CD4-positive, alpha-beta memory T cell (primary cell): ENCODE measurements at regions not wholly inside any gene's neighbourhood (a gene's known extent, or its start where the extent isn't known, plus 50 kb on each side); places are given as distances from the start of the nearest gene placed in this dataset.

ENCODE experiments used
- CTCF ChIA-PET: fragments of 350-600 bp; sonication (Branson Sonifier 250); formaldehyde crosslinking; loops from one replicate; lab custom pipeline; 2021; ENCODE audit warnings: inconsistent platforms; ENCODE audit not compliant: partially characterized antibody; lab: Charles Lee
- POLR2A ChIA-PET: fragments of 350-600 bp; sonication (Branson Sonifier 250); formaldehyde crosslinking; loops from one replicate; lab custom pipeline; 2021; ENCODE audit not compliant: partially characterized antibody; lab: Charles Lee
- DNase-seq, 5 donors: peaks; one replicate each; pipeline versions ENCODE4 v3.0.0 to v3.0.0-alpha.2; 2020 to 2022; ENCODE audit warnings: mixed read lengths in 1 of 5
- H3K27ac ChIP-seq: one replicate; pipeline ENCODE4 v1.7.0; 2013; ENCODE audit warnings: low read depth, low read length
- H3K27me3 ChIP-seq: 2 replicates; pipeline ENCODE4 v1.7.0; 2013; ENCODE audit warnings: mild to moderate bottlenecking, low read length, moderate library complexity; ENCODE audit not compliant: insufficient read depth
- H3K36me3 ChIP-seq: 2 replicates; pipeline ENCODE4 v1.7.0; 2013; ENCODE audit warnings: mild to moderate bottlenecking, low read length, moderate library complexity; ENCODE audit not compliant: insufficient read depth
- H3K4me1 ChIP-seq: 2 replicates; pipeline ENCODE4 v1.7.0; 2013; ENCODE audit warnings: mild to moderate bottlenecking, low read length, moderate library complexity; ENCODE audit not compliant: insufficient read depth
- H3K4me3 ChIP-seq, 2 donors: one replicate each; pipeline ENCODE4 v1.7.0; 2013; ENCODE audit warnings: low read length in 2 of 2, mild to moderate bottlenecking in 1 of 2
- H3K9me3 ChIP-seq, 2 donors: one replicate each; pipeline ENCODE4 v1.7.0; 2013; ENCODE audit warnings: low read length in 2 of 2, control low read depth in 1 of 2; ENCODE audit not compliant: control insufficient read depth in 1 of 2
- H3K27ac Mint-ChIP-seq, 7 donors: one replicate each; pipeline ENCODE4 v1.8.0; 2020 to 2021; ENCODE audit warnings: mixed read lengths in 7 of 7, mild to moderate bottlenecking in 6 of 7, inconsistent platforms in 3 of 7, moderate library complexity in 3 of 7
- H3K27me3 Mint-ChIP-seq, 2 donors: one replicate each; pipeline ENCODE4 v1.8.0; 2020 to 2021; ENCODE audit warnings: mixed read lengths in 2 of 2
- H3K36me3 Mint-ChIP-seq, 2 donors: one replicate each; pipeline ENCODE4 v1.8.0; 2020 to 2021; ENCODE audit warnings: mixed read lengths in 2 of 2, inconsistent platforms in 1 of 2, mild to moderate bottlenecking in 1 of 2
- H3K4me1 Mint-ChIP-seq, 4 donors: one replicate each; pipeline ENCODE4 v1.8.0; 2020 to 2021; ENCODE audit warnings: mixed read lengths in 4 of 4, mild to moderate bottlenecking in 1 of 4
- H3K4me3 Mint-ChIP-seq, 8 donors: one replicate each; pipeline ENCODE4 v1.8.0; 2020 to 2021; ENCODE audit warnings: mixed read lengths in 8 of 8, mild to moderate bottlenecking in 7 of 8, moderate library complexity in 6 of 8, inconsistent platforms in 3 of 8
- H3K9me3 Mint-ChIP-seq, 8 donors: one replicate each; pipeline ENCODE4 v1.8.0; 2020 to 2021; ENCODE audit warnings: mixed read lengths in 8 of 8, mild to moderate bottlenecking in 5 of 8, inconsistent platforms in 3 of 8, moderate library complexity in 1 of 8
- intact Hi-C: fragments of 100-400 bp; cut with micrococcal nuclease; formaldehyde crosslinking; loops from one replicate; pipeline ENCODE4 v1.15.1; 2023

- Histone ChIP-seq H3K4me3 (no peak overlapping the region), H3K27me3 (no peaks in the 10 kb centered on the region), H3K4me1 (no peaks in the 10 kb centered on the region), H3K9me3 (no peaks in the 10 kb centered on the region), H3K36me3 (no peaks in the 10 kb centered on the region), H3K27ac (no peak overlapping the region)
- Mint-ChIP-seq H3K9me3 (peaks cover 0 to 3% (median under 1%) of the 10 kb centered on the region in 8 donors), H3K4me3 (no peak overlapping the region), H3K4me1 (peaks cover 1 to 5% (median 3%) of the 10 kb centered on the region in 4 donors), H3K27ac (no peak overlapping the region), H3K36me3 (peaks cover 0 to under 1% of the 10 kb centered on the region in 2 donors), H3K27me3 (no peaks in the 10 kb centered on the region)
- DNase-seq: no peak
- intact Hi-C loops: no loop called here
- ChIA-PET CTCF (no interaction called here), POLR2A (no interaction called here)
Observed at GRCh38 chr1:193694741-193695140, 508.3 kb upstream of the B3GALT2 start.

GRCh38 chr1:193685986-193686385 lies 499.6 kb upstream of the B3GALT2 start:
- Histone ChIP-seq H3K27ac (no peak overlapping the region), H3K4me1 (no peaks in the 10 kb centered on the region), H3K4me3 (no peak overlapping the region), H3K27me3 (no peaks in the 10 kb centered on the region), H3K9me3 (no peaks in the 10 kb centered on the region), H3K36me3 (no peaks in the 10 kb centered on the region)
- peaks cover 0 to 8% of the 10 kb centered on the region in 2 donors for H3K36me3 Mint-ChIP-seq
- ChIA-PET POLR2A (no interaction called here), CTCF (no interaction called here)
- H3K4me1 Mint-ChIP-seq: peaks cover 0 to 5% (median 0%) of the 10 kb centered on the region in 4 donors
- H3K27me3 Mint-ChIP-seq: no peaks in the 10 kb centered on the region
- H3K9me3 Mint-ChIP-seq: peaks cover 0 to 7% (median 2%) of the 10 kb centered on the region in 8 donors
- no peak overlapping the region for H3K4me3 Mint-ChIP-seq
- no peak overlapping the region for H3K27ac Mint-ChIP-seq
- intact Hi-C loops: no loop called here
- no peak for DNase-seq

- Histone ChIP-seq H3K27me3 (no peaks in the 10 kb centered on the region), H3K36me3 (no peaks in the 10 kb centered on the region), H3K9me3 (no peaks in the 10 kb centered on the region), H3K27ac (no peak overlapping the region), H3K4me3 (no peak overlapping the region), H3K4me1 (no peaks in the 10 kb centered on the region)
- DNase-seq: no peak
- Mint-ChIP-seq H3K9me3 (peaks cover 0 to 4% (median 0%) of the 10 kb centered on the region in 8 donors), H3K27ac (no peak overlapping the region), H3K36me3 (no peaks in the 10 kb centered on the region), H3K4me3 (no peak overlapping the region), H3K27me3 (no peaks in the 10 kb centered on the region), H3K4me1 (peaks cover 0 to 4% (median 0%) of the 10 kb centered on the region in 4 donors)
- ChIA-PET CTCF (interaction anchor here (0.7 kb wide), 1 partner anchor 96 kb away, joined by 3 read pairs; no protein-coding TSS in a partner anchor), POLR2A (no interaction called here)
- intact Hi-C loops: no loop called here
Observed at GRCh38 chr1:193681422-193681821, 495.0 kb upstream of the B3GALT2 start.

GRCh38 chr1:193680924-193681316 lies 494.5 kb upstream of the B3GALT2 start:
- Histone ChIP-seq H3K27ac (no peak overlapping the region), H3K4me1 (no peaks in the 10 kb centered on the region), H3K27me3 (no peaks in the 10 kb centered on the region), H3K4me3 (no peak overlapping the region), H3K36me3 (no peaks in the 10 kb centered on the region), H3K9me3 (no peaks in the 10 kb centered on the region)
- Mint-ChIP-seq H3K27ac (no peak overlapping the region), H3K4me1 (peaks cover 0 to 2% (median 0%) of the 10 kb centered on the region in 4 donors), H3K4me3 (no peak overlapping the region), H3K27me3 (no peaks in the 10 kb centered on the region), H3K36me3 (no peaks in the 10 kb centered on the region), H3K9me3 (peaks cover 0 to 4% (median 0%) of the 10 kb centered on the region in 8 donors)
- CTCF ChIA-PET: interaction anchor here (0.7 kb wide), 1 partner anchor 97 kb away, joined by 3 read pairs; no protein-coding TSS in a partner anchor
- intact Hi-C loops: no loop called here
- DNase-seq: no peak
- POLR2A ChIA-PET: no interaction called here

GRCh38 chr1:193680247-193680923 lies 494.0 kb upstream of the B3GALT2 start:
- Mint-ChIP-seq H3K27ac (no peak overlapping the region), H3K9me3 (peaks cover 0 to 4% (median 0%) of the 10 kb centered on the region in 8 donors), H3K4me3 (no peak overlapping the region), H3K4me1 (no peaks in the 10 kb centered on the region), H3K27me3 (no peaks in the 10 kb centered on the region), H3K36me3 (no peaks in the 10 kb centered on the region)
- Histone ChIP-seq H3K27me3 (no peaks in the 10 kb centered on the region), H3K4me3 (no peak overlapping the region), H3K9me3 (no peaks in the 10 kb centered on the region), H3K4me1 (no peaks in the 10 kb centered on the region), H3K27ac (no peak overlapping the region), H3K36me3 (no peaks in the 10 kb centered on the region)
- ChIA-PET POLR2A (interaction anchor here (0.9 kb wide), 1 partner anchor 221 kb away, joined by 4 read pairs; no protein-coding TSS in a partner anchor), CTCF (no interaction called here)
- no peak for DNase-seq
- intact Hi-C loops: no loop called here

GRCh38 chr1:193677874-193678273 lies 491.5 kb upstream of the B3GALT2 start:
- intact Hi-C loops: no loop called here
- no peaks in the 10 kb centered on the region for H3K27me3 ChIP-seq
- Mint-ChIP-seq H3K36me3 (peaks cover 0 to 4% of the 10 kb centered on the region in 2 donors), H3K4me1 (peaks cover 0 to 5% (median 2%) of the 10 kb centered on the region in 4 donors), H3K4me3 (no peak overlapping the region), H3K27me3 (no peaks in the 10 kb centered on the region), H3K27ac (no peak overlapping the region), H3K9me3 (peaks cover 0 to 4% (median 0%) of the 10 kb centered on the region in 8 donors)
- ChIA-PET POLR2A (no interaction called here), CTCF (no interaction called here)
- H3K36me3 ChIP-seq: no peaks in the 10 kb centered on the region
- no peak for DNase-seq
- H3K4me1 ChIP-seq: no peaks in the 10 kb centered on the region
- no peak overlapping the region for H3K4me3 ChIP-seq
- no peak overlapping the region for H3K27ac ChIP-seq
- H3K9me3 ChIP-seq: no peaks in the 10 kb centered on the region

- no peaks in the 10 kb centered on the region for H3K4me1 ChIP-seq
- peaks cover 0 to 5% (median 2%) of the 10 kb centered on the region in 4 donors for H3K4me1 Mint-ChIP-seq
- POLR2A ChIA-PET: no interaction called here
- no peak overlapping the region for H3K4me3 Mint-ChIP-seq
- H3K9me3 Mint-ChIP-seq: peaks cover 0 to 4% (median 0%) of the 10 kb centered on the region in 8 donors
- no peak overlapping the region for H3K27ac ChIP-seq
- H3K36me3 Mint-ChIP-seq: peaks cover 0 to 4% of the 10 kb centered on the region in 2 donors
- no peaks in the 10 kb centered on the region for H3K9me3 ChIP-seq
- intact Hi-C loops: no loop called here
- no peak for DNase-seq
- no peaks in the 10 kb centered on the region for H3K27me3 Mint-ChIP-seq
- CTCF ChIA-PET: no interaction called here
- no peak overlapping the region for H3K27ac Mint-ChIP-seq
- H3K4me3 ChIP-seq: no peak overlapping the region
- no peaks in the 10 kb centered on the region for H3K36me3 ChIP-seq
- H3K27me3 ChIP-seq: no peaks in the 10 kb centered on the region
Observed at GRCh38 chr1:193676996-193677549, 490.7 kb upstream of the B3GALT2 start.
